AG09319 (cell line): ENCODE measurements at regions not wholly inside any gene's neighbourhood (a gene's known extent, or its start where the extent isn't known, plus 50 kb on each side); places are given as distances from the start of the nearest gene placed in this dataset.

ENCODE experiments used
- DNase-seq: peaks from one replicate; pipeline ENCODE4 v3.0.0-alpha.2; 2010; ENCODE audit warnings: low read depth; ENCODE audit errors: extremely low read depth
- TF ChIP-seq, protein P1 (sequence below): IDR thresholded peaks from 2 replicates; pipeline ENCODE4 v1.5.1; 2011; ENCODE audit warnings: low read depth, mild to moderate bottlenecking, inconsistent platforms, low read length, moderate library complexity

DNA sequence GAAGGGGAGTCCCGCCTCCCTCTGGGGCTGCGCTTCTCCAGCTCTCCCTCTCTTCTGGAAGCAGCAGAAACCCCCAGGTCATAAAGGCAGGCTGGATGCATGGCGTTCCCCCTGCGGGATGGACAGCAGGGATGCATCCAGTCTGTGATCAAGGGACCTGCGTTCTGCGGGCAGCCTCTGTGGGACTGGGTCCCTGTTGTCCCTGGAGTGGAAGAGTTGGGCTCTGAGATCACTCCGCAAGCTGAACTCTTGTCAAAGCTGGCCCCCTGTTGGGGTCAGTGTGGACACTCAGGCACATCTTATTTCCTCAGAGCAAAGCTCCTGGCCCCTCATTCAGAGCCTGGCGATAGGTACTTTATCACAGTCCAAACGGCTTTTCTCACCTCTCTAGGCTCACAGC lies 341.2 kb downstream of the PTPRU start:
- no peak for DNase-seq
- TF ChIP-seq, protein P1, sequence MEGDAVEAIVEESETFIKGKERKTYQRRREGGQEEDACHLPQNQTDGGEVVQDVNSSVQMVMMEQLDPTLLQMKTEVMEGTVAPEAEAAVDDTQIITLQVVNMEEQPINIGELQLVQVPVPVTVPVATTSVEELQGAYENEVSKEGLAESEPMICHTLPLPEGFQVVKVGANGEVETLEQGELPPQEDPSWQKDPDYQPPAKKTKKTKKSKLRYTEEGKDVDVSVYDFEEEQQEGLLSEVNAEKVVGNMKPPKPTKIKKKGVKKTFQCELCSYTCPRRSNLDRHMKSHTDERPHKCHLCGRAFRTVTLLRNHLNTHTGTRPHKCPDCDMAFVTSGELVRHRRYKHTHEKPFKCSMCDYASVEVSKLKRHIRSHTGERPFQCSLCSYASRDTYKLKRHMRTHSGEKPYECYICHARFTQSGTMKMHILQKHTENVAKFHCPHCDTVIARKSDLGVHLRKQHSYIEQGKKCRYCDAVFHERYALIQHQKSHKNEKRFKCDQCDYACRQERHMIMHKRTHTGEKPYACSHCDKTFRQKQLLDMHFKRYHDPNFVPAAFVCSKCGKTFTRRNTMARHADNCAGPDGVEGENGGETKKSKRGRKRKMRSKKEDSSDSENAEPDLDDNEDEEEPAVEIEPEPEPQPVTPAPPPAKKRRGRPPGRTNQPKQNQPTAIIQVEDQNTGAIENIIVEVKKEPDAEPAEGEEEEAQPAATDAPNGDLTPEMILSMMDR = no peak

DNA sequence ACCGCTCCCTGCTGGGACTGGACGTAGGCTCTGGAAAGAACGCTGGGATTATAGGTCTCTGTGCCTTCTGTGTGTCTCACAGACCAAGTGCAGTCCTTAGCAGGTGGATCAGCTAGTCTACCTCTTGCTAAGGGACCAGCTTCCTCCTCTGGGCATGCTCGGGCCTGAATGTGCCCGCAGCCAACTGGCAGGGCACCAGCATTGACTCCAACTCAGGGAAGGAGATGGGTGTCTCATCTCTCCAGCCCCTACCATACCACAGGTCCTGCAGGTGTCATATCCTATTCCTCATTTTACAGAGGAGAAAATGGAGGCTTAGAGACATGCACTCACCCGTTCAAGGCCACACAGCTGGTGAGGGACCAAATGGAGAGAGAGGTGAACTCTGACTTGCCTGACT lies 340.2 kb downstream of the PTPRU start:
- TF ChIP-seq, protein P1 = no peak
- no peak for DNase-seq

DNA sequence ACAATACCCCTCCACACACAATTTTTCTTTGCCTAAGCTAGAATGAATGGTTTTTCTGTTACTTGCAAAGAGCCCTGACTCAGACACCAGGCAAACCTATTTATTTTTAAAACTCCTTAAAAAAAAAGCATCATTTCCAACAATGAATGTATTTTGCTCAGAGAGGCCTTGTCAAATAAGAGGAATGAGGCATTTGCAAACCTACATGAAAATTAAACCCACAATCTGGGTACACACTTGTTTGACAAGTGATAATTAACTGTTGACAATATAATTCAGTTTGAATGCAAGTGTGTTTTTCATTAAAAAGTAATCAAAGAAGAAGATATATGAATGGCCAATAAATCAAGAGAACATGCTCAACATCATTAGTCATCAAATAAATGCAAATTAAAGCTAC lies 339.5 kb downstream of the PTPRU start:
- TF ChIP-seq, protein P1 = no peak
- no peak for DNase-seq

DNA sequence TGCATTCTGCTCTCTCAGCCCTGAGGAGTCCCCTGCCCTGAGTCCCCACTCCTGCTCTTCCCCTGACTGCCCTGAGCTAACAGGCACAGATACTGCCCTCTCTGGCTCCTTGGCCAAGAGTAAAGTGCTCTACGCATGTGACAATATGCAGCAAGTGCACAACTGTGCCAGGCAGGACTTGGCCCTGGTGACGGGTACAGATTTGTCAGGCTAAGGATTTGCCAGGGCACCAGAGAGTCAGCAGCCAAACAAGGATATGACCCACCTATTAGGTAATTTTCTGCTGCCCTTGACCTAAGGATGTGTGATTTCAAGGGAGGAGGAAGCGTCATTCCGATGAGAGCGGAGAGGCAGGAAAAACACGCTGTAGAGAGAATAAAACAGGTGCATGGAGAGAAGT lies 339.0 kb downstream of the PTPRU start:
- TF ChIP-seq, protein P1 = no peak
- DNase-seq = no peak

DNA sequence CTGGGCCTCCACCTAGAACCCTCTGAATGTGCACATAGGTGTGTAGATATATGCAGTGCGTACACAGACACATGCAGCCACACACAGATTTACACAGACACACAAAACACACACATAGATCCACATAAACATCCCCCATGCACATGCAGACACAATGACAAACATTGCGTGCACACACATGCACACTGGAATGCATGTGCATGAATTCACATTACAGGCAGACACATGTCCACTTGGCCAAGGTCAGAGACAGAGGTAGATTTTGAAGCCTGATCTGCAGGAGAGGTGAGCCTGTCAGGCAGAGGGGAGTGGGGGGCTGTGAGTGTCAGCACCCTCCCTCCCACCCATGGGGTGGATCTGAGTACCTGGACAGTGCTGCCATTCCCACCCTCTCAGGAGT lies 338.5 kb downstream of the PTPRU start:
- no peak for DNase-seq
- TF ChIP-seq, protein P1 = no peak

DNA sequence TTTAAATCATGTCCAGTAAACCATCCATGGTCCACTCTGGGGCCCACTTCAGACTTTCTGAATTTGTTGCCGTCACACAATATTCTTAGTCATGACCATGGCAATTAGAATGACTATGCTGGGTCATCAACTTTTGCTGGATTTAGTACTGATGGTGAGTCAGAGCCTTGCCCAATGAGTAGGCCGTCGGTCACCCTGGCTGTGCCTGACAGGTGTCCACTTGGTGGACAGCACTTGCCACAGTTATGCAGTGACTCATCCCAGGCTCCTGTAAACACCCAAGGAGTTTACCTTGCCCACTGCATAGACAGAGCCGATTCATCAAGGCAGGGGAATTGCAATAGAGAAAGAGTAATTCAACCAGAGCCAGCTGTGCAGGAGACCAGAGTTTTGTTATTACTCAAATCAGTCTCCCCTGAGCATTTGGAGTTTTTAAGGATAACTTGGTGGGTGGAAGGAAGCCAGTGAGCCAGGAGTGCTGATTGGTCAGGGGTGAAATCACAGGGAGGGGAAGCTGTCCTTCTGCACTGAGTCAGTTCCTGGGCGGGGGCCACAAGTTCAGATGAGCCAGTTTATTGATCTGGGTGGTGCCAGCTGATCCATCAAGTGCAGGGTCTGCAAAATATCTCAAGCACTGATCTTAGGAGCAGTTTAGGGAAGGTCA lies 333.8 kb downstream of the PTPRU start:
- TF ChIP-seq, protein P1 = no peak
- DNase-seq = peak; percentile 34

DNA sequence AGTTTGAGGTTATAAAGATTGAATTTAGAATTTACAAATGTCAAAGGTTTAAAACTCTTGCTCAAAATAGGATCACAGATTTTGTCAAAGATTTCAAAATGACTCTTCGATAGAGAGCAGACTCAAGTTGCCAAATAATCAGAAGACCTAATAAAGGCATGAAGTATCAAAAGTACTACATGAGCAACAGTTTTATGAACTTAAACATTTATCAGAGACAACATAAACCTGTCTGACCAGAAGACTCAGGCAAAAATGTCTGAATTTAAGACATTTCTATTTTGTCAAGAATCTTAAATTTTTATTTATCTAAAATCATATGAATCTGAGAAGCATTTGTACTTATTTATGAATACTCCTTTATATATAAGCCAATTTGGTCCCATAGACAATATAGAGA lies 330.9 kb downstream of the PTPRU start:
- DNase-seq = no peak
- TF ChIP-seq, protein P1 = no peak
